ENCODE measurements at regions not wholly inside any gene's neighbourhood (a gene's known extent, or its start where the extent isn't known, plus 50 kb on each side); places are given as distances from the start of the nearest gene placed in this dataset.

GRCh38 chr2:49241501-49241900 lies 87.2 kb upstream of the FSHR start:
- H3K4me3 ChIP-seq (ENCODE audit: insufficient read depth, low read depth, low read length): no peak overlapping the region
- DNase-seq: no peak

GRCh38 chr2:49240608-49241007 lies 86.3 kb upstream of the FSHR start:
- Histone ChIP-seq H3K4me3 (ENCODE audit: insufficient read depth, low read depth, low read length) (no peak overlapping the region), H3K36me3 (replicated peaks; ENCODE audit: control insufficient read depth, insufficient read depth, low read length) (no peaks in the 10 kb centered on the region), H3K27me3 (ENCODE audit: control insufficient read depth, insufficient read depth, low read length) (no peaks in the 10 kb centered on the region)
- DNase-seq: peak; percentile 3

More at GRCh38 chr2:49241501-49241900, 87.2 kb upstream of the FSHR start:
- no peaks in the 10 kb centered on the region for H3K27me3 ChIP-seq (ENCODE audit: control insufficient read depth, insufficient read depth, low read length)
- no peaks in the 10 kb centered on the region for H3K36me3 ChIP-seq (replicated peaks; ENCODE audit: control insufficient read depth, insufficient read depth, low read length)

GRCh38 chr2:49238604-49238960 lies 84.3 kb upstream of the FSHR start:
- no peaks in the 10 kb centered on the region for H3K36me3 ChIP-seq (replicated peaks; ENCODE audit: control insufficient read depth, insufficient read depth, low read length)
- H3K4me3 ChIP-seq (ENCODE audit: insufficient read depth, low read depth, low read length): no peak overlapping the region
- DNase-seq: no peak
- no peaks in the 10 kb centered on the region for H3K27me3 ChIP-seq (ENCODE audit: control insufficient read depth, insufficient read depth, low read length)

- no peak for DNase-seq
- H3K27me3 ChIP-seq (ENCODE audit: control insufficient read depth, insufficient read depth, low read length): no peaks in the 10 kb centered on the region
- H3K36me3 ChIP-seq (replicated peaks; ENCODE audit: control insufficient read depth, insufficient read depth, low read length): no peaks in the 10 kb centered on the region
- no peak overlapping the region for H3K4me3 ChIP-seq (ENCODE audit: insufficient read depth, low read depth, low read length)
Observed at GRCh38 chr2:49237867-49238603, 83.7 kb upstream of the FSHR start.

- no peak for DNase-seq
- Histone ChIP-seq H3K27me3 (ENCODE audit: control insufficient read depth, insufficient read depth, low read length) (no peaks in the 10 kb centered on the region), H3K4me3 (ENCODE audit: insufficient read depth, low read depth, low read length) (no peak overlapping the region), H3K36me3 (replicated peaks; ENCODE audit: control insufficient read depth, insufficient read depth, low read length) (no peaks in the 10 kb centered on the region)
Observed at GRCh38 chr2:49236316-49236715, 82.0 kb upstream of the FSHR start.

GRCh38 chr2:49226360-49226759 lies 72.0 kb upstream of the FSHR start:
- H3K36me3 ChIP-seq (replicated peaks; ENCODE audit: control insufficient read depth, insufficient read depth, low read length): no peaks in the 10 kb centered on the region
- DNase-seq: no peak
- H3K27me3 ChIP-seq (ENCODE audit: control insufficient read depth, insufficient read depth, low read length): no peaks in the 10 kb centered on the region
- no peak overlapping the region for H3K4me3 ChIP-seq (ENCODE audit: insufficient read depth, low read depth, low read length)

GRCh38 chr2:49225126-49225525 lies 70.8 kb upstream of the FSHR start:
- Histone ChIP-seq H3K4me3 (ENCODE audit: insufficient read depth, low read depth, low read length) (no peak overlapping the region), H3K36me3 (replicated peaks; ENCODE audit: control insufficient read depth, insufficient read depth, low read length) (no peaks in the 10 kb centered on the region), H3K27me3 (ENCODE audit: control insufficient read depth, insufficient read depth, low read length) (no peaks in the 10 kb centered on the region)
- no peak for DNase-seq

GRCh38 chr2:49224426-49225010 lies 70.2 kb upstream of the FSHR start:
- no peaks in the 10 kb centered on the region for H3K36me3 ChIP-seq (replicated peaks; ENCODE audit: control insufficient read depth, insufficient read depth, low read length)
- DNase-seq: no peak
- H3K27me3 ChIP-seq (ENCODE audit: control insufficient read depth, insufficient read depth, low read length): no peaks in the 10 kb centered on the region
- H3K4me3 ChIP-seq (ENCODE audit: insufficient read depth, low read depth, low read length): no peak overlapping the region

- DNase-seq: no peak
- no peak overlapping the region for H3K4me3 ChIP-seq (ENCODE audit: insufficient read depth, low read depth, low read length)
Observed at GRCh38 chr2:49222975-49223528, 68.7 kb upstream of the FSHR start.

GRCh38 chr2:49219741-49220140 lies 65.4 kb upstream of the FSHR start:
- Histone ChIP-seq H3K27me3 (ENCODE audit: control insufficient read depth, insufficient read depth, low read length) (no peaks in the 10 kb centered on the region), H3K4me3 (ENCODE audit: insufficient read depth, low read depth, low read length) (no peak overlapping the region), H3K36me3 (replicated peaks; ENCODE audit: control insufficient read depth, insufficient read depth, low read length) (no peaks in the 10 kb centered on the region)
- DNase-seq: no peak

More at GRCh38 chr2:49222975-49223528, 68.7 kb upstream of the FSHR start:
- no peaks in the 10 kb centered on the region for H3K36me3 ChIP-seq (replicated peaks; ENCODE audit: control insufficient read depth, insufficient read depth, low read length)
- no peaks in the 10 kb centered on the region for H3K27me3 ChIP-seq (ENCODE audit: control insufficient read depth, insufficient read depth, low read length)

- H3K36me3 ChIP-seq (replicated peaks; ENCODE audit: control insufficient read depth, insufficient read depth, low read length): no peaks in the 10 kb centered on the region
- peak; percentile 13 for DNase-seq
- H3K27me3 ChIP-seq (ENCODE audit: control insufficient read depth, insufficient read depth, low read length): no peaks in the 10 kb centered on the region
- H3K4me3 ChIP-seq (ENCODE audit: insufficient read depth, low read depth, low read length): no peak overlapping the region
Observed at GRCh38 chr2:49210191-49210590, 55.9 kb upstream of the FSHR start.

- no peak overlapping the region for H3K4me3 ChIP-seq (ENCODE audit: insufficient read depth, low read depth, low read length)
- no peaks in the 10 kb centered on the region for H3K27me3 ChIP-seq (ENCODE audit: control insufficient read depth, insufficient read depth, low read length)
- no peaks in the 10 kb centered on the region for H3K36me3 ChIP-seq (replicated peaks; ENCODE audit: control insufficient read depth, insufficient read depth, low read length)
- no peak for DNase-seq
Observed at GRCh38 chr2:49207204-49207603, 52.9 kb upstream of the FSHR start.
